ENCODE measurements at regions not wholly inside any gene's neighbourhood (a gene's known extent, or its start where the extent isn't known, plus 50 kb on each side); places are given as distances from the start of the nearest gene placed in this dataset.

DNA sequence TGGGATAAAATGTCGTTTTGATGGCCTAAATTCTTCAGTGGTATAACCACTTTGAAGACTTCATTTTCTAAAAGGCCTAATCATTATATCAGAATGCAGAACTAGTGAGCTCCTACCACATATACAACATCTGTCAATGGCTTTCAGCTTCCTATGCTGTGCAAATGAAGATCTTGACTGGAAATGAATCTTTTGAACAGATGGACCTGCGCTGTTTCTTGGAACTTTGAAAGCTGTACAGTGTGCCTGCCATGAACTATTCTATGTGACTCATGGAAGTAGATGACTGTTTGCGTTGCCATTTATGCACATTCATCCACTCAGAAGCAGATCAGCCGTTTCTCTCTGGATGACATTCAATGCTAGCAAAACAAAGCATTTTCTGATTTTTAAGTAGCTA is 542.2 kb upstream of the USP15 start:
- TF ChIP-seq, protein P1, sequence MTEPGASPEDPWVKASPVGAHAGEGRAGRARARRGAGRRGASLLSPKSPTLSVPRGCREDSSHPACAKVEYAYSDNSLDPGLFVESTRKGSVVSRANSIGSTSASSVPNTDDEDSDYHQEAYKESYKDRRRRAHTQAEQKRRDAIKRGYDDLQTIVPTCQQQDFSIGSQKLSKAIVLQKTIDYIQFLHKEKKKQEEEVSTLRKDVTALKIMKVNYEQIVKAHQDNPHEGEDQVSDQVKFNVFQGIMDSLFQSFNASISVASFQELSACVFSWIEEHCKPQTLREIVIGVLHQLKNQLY (CRISPR knock-in tag; IDR thresholded peaks at IDR 0.05): no peak
- TF ChIP-seq SP1 (CRISPR knock-in tag; conservative IDR thresholded peaks at IDR 0.05) (no peak), CTCF (IDR thresholded peaks at IDR 0.05) (no peak), CREB1 (CRISPR knock-in tag; IDR thresholded peaks at IDR 0.05) (no peak), JUN (CRISPR knock-in tag; IDR thresholded peaks at IDR 0.05) (no peak)
- TF ChIP-seq, protein P2, sequence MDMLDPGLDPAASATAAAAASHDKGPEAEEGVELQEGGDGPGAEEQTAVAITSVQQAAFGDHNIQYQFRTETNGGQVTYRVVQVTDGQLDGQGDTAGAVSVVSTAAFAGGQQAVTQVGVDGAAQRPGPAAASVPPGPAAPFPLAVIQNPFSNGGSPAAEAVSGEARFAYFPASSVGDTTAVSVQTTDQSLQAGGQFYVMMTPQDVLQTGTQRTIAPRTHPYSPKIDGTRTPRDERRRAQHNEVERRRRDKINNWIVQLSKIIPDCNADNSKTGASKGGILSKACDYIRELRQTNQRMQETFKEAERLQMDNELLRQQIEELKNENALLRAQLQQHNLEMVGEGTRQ (CRISPR knock-in tag; IDR thresholded peaks at IDR 0.05): no peak
